SKM-1 (cell line): ENCODE measurements at regions not wholly inside any gene's neighbourhood (a gene's known extent, or its start where the extent isn't known, plus 50 kb on each side); places are given as distances from the start of the nearest gene placed in this dataset.
"Not testable (repeated sequence)": the region's sequence is repeated elsewhere in the genome, so short reads cannot be mapped to it uniquely, and the experiment has no call there.

Experiments
- DNase-seq: peaks from one replicate; lab custom pipeline; 2025; ENCODE audit not compliant: unreplicated experiment; lab: John Stamatoyannopoulos, UW

DNA sequence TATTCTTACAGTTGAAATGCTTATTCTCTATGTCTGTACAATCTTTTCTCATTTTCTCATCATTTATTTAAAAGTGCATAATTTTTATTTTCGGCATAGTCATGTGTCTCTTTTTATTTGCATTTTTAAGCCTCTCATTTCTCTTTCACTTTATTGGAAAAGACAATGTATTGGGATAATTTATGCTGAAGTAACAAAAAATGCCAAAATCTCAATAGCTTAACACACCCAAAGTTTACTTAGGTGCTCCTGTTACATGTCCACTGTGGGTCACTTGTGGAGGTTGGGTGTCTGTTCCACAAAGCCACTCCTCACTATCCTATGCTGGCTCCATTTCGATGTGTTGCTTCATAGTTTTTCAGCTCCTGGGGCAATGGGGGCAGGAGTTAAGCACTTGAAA lies 638.7 kb downstream of the CD109 start:
- no peak for DNase-seq

DNA sequence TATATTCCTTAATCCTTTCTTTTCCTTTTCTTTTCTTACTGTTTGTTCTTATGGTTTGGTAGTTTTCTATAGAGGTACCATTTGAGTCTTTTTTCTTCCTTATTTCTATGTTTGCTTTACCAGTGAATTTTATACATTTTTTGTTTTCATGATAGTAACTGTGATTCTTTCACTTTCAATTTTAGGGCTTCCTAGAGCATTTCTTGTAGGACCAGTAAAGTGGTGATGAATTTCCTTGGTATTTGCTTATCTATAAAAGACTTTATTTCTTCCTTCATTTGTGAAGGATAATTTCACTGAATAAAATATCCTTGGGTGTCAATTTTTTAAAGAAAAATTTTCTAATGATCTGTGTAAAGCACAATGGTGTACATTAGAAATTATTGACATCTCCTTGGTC lies 637.4 kb downstream of the CD109 start:
- DNase-seq = no peak

- no peak for DNase-seq
These were observed 624.7 kb downstream of the CD109 start for GRCh38 chr6:74320715-74321114.

DNA sequence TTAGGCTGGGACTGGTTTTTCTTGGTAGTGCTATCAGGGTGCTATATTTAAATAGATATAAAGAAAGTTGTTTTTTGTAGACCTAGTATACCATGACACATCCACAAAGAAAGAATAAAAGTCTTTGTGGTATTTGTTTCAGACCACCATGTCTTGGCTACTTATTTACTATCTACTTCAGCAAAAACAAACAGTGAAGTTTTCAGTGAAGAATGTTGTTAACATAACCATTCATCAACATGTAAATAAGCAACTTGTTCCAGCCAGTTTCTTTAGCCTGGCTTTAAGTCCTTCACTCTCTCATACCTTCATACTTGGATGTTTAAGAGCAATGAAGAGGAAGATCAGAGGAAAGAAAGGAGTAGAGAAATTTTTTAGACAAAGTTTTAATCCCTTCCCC lies 624.1 kb downstream of the CD109 start:
- no peak for DNase-seq

DNA sequence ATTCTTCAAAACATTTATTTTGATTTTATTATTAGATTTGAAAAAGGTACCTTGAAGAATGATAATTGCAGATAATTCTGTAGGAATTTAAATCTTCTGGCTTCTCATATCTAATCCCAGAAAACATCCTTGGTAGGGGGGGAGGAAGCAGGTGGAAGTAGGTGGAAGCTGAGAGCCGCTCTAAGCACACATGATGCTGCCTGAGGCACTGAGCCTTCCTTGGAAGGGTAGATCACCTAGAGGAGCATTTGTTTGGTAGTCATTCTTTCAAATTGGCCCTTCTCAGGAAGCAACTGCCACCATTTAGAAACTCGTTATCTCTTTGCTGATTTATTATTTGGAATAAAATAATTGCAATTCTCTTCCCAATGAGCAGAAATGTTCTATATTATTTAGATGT lies 623.3 kb downstream of the CD109 start:
- DNase-seq = no peak

- no peak for DNase-seq
These were observed 622.7 kb downstream of the CD109 start for GRCh38 chr6:74318738-74319137.

DNA sequence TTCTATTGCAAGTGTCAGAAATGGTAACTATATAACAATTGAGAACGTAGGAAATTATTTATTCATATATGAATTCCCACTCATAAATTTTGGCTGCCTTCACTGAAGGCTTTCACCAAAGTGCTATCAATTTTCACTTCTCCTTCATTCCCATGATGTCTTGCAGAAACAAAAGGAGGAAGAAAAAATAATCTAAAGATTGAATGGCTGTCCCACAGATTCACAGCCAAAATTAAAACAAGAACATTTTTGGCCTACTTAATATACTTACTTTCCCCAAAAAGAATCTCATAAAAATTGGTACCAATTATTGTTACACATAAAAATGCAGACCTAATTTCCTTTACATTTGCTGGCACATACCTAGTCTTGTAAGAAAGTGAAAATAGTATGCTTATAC lies 616.1 kb downstream of the CD109 start:
- no peak for DNase-seq

- no peak for DNase-seq
These were observed 615.4 kb downstream of the CD109 start for GRCh38 chr6:74311431-74311830.

GRCh38 chr6:74289884-74290283 lies 593.9 kb downstream of the CD109 start:
- no peak for DNase-seq

DNA sequence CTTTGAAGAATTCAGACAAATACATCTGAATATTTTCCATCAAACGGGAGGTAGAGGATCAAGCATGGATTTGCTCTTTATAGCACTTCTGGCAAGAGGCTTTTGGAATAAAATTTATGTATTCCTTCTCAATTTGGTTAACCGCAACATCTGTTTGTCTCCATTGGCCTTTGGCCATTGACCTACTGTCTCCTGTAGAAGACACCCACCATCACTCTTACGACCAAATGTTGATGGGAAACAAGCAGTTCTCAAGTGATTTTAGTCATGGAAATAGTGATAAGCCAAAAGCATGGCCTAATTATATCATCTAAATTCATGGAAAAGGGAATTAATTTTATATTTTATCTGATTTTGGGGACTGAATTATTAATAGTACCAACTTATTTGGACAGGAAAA lies 591.9 kb downstream of the CD109 start:
- no peak for DNase-seq

- no peak for DNase-seq
These were observed 591.4 kb downstream of the CD109 start for GRCh38 chr6:74287441-74287840.

DNA sequence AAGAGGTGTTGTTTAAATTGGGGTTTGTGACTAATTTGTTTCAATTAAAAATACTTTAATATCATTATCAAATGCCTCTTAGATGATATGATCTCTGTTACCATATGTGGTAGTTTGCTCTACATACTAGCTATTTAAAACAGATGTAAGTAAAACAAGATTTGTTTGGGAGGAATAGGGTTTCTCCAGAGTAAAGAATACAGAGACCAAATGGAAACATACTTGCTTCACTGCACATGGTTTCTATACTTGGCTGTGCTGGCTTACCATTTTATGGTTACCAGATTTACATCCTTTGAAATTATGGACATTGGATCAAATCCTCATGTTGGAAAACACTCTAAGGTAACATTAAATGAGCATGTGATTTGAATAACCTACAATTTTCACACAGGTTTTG lies 588.3 kb downstream of the CD109 start:
- no peak for DNase-seq

DNA sequence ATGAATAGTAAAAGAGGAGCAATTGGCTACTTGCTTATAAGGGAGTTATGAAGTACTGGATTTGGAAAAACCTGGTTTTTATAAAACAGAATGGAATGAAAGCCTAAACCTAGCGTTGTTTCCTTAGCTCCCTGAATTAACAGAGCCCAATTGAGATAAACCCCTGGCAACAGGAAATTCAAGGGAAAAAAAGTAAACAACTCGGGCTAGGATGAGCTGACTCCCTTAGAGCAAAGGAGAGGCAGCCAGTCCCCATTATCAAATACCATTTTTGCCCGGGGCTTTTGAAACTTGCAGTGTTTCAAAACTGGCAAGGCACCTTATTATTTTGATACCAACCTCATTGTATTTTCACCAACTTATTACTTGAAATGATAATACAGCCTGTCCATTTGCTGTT lies 587.5 kb downstream of the CD109 start:
- DNase-seq = no peak

- no peak for DNase-seq
These were observed 586.2 kb downstream of the CD109 start for GRCh38 chr6:74282143-74282689.

GRCh38 chr6:74280130-74280692 lies 584.2 kb downstream of the CD109 start:
- no peak for DNase-seq

DNA sequence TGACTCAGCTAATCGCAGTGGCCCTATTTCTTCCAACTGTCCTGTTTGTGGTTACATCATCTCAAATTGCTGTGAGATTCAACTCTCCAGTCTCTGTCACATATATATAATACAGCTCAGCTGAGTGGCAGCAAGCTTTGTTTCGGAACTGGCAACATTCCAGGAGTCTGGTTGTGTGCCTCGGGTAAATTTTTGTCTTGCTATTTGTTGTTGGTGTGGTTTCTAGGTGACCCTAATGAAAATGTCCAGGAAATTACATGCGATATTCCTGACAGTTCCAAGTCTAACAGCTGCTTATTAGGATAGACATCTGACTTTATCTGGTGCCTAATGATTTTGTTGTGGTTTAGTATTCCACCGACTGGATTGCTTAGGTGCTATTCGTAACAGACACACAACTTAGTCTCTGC lies 581.8 kb downstream of the CD109 start:
- DNase-seq = no peak

DNA sequence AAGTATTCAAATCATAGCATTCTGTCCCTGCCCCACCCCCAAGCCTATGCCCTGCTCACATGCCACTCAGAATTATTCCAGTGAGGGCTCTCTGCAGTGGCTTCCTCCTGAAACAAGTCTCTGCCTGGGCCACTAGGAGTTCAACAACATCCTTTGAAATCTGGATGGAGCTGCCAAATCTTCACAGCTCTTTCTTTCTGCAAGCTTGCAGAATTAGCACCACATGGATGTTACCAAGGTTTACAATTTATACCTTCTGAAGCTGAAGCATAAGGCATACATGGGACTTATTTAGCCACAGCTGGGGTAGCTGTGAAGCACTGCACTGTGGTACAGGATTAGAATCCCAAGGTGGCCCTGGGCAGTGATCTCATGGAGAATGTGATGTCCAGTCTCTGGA lies 577.5 kb downstream of the CD109 start:
- DNase-seq = no peak

DNA sequence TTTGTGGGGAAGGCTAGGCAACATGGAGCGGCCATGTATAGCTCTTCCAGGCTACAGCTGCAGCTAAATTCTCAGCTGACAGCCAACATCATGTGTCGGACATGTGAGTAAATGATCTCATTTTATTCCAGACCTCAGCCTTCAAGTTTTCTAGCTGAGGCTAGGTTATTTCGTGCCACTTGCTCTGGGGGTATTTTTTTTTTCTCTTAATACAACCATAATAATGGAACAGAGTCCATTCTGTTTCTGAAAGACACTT lies 573.5 kb downstream of the CD109 start:
- DNase-seq = no peak

DNA sequence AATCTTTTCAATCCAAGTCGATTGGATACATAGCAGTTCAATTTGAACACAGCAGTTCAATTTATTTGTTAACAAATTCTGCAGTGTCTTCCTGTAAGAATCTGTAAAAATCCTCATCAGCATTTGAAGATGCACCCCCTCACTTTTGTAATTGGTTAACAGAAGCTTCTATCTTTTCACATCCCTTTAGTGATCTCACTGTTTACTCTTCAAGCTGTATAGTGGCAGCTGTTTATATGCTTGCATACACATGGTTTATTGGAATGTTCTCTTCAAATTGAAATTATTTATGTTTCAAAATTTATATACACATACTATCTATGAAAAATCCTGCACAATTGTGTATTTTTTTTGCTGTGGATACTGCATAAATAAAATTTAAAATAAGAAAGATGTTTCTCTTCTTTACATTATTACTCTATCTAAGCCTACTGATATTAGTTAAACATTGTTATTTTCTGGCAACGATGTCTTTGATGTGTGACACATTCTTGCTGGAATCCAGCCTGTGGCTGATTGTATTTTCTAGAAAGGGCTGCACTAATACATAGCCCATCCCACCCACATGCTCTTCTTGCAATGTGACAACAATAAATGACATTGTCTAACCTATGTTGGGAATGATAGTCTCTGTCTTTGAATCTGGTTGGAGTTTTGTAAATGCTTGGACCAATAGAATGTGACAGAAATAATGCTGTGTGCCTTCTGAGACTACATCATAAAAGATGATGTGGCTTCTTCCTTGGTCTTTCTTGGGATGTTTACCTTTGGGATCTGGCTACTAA lies 573.0 kb downstream of the CD109 start:
- DNase-seq = no peak

DNA sequence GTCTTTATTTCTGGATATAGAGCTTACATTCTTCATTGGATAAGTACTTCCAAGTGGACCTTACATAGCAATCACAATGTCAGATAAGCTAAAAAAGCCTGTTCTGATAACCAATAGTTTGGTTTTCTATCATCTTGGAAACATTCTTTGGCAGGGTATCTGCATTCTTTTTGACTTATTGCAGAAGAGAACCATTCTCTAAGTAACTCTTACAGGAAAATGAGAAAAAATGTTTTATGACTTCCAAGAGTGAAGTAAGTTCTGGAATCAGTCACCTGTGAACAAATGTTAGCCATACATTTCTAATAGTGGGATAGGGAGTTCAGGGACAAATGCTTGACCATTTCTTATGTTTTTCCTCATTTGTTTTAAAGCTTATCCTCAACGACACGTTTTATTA lies 564.0 kb downstream of the CD109 start:
- DNase-seq = no peak

DNA sequence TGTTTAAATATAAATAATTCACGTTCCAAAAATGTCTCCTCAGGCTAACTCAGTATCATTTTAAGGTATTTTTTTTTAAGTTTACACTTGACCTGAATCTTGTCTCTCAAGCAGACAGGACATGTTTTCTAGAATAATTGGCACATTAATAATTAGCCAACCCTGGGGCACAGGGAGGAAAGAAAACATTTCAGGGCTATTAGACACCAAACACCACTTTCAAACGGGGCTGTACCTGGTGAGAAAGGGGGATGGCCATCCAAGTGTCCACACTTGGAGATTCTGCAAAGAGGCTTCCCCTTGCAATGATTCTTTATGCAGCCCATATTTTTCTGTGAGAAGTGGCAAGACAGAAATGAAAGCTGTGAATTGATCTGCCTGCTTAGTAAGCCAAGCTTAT lies 560.8 kb downstream of the CD109 start:
- no peak for DNase-seq

DNA sequence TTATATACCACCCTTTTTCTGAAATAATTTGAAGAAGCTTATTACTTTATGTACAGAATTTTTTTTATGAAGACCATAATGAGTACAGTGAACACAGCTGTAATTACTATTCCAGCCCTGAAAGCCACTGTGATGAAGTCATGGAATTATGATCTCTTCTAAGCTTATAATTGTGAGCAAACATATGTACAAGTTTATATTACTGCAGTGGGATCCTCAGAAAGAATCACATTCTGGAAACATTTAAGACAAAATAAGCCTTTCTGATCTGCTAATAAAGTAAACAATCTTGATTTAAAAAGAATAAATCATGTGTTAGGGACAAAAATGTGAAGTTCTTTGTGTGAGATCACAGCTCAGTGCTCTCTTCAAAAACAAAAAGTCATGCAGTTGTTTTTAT lies 560.4 kb downstream of the CD109 start:
- no peak for DNase-seq

- DNase-seq = not testable (repeated sequence)
These were observed 559.0 kb downstream of the CD109 start for GRCh38 chr6:74255007-74255406.
